Left lung (tissue), 4 donors: ENCODE measurements at regions not wholly inside any gene's neighbourhood (a gene's known extent, or its start where the extent isn't known, plus 50 kb on each side); places are given as distances from the start of the nearest gene placed in this dataset.

ENCODE experiments used
- ATAC-seq: fragments of 200-7000 bp; cut with Tn5 transposase; one replicate; pipeline ENCODE4 v1.9.1; 2020; ENCODE audit warnings: moderate library complexity
- DNase-seq, 4 donors: peaks; one replicate each; pipeline ENCODE4 v3.0.0-alpha.2; 2013 to 2020
- H3K27ac ChIP-seq, 2 donors: fragments of 200-600 bp; sonication (generic) in 1 of 2; one replicate each; pipeline versions ENCODE4 v1.5.0 to v1.8.0; 2020 to 2021
- H3K27me3 ChIP-seq, 2 donors: fragments of 200-600 bp; sonication (generic) in 1 of 2; one replicate each; pipeline versions ENCODE4 v1.5.0 to v1.8.0; 2020 to 2021
- H3K36me3 ChIP-seq, 2 donors: fragments of 200-600 bp; sonication (generic) in 1 of 2; one replicate each; pipeline versions ENCODE4 v1.5.0 to v1.8.0; 2020 to 2021
- H3K4me1 ChIP-seq, 2 donors: fragments of 200-600 bp; one replicate each; pipeline ENCODE4 v1.8.0; 2021
- H3K4me3 ChIP-seq, 2 donors: fragments of 200-600 bp; sonication (generic) in 1 of 2; one replicate each; pipeline versions ENCODE4 v1.5.0 to v1.8.0; 2020 to 2021; ENCODE audit warnings: mild to moderate bottlenecking in 1 of 2
- H3K9me3 ChIP-seq, 2 donors: fragments of 200-600 bp; sonication (generic) in 1 of 2; one replicate each; pipeline versions ENCODE4 v1.5.0 to v1.8.0; 2020 to 2021
- intact Hi-C, 2 donors: fragments of 100-400 bp; cut with DNase I; formaldehyde crosslinking; loops; one replicate each; pipeline versions ENCODE4 v1.11.2 to v1.14.2; 2022
- TF ChIP-seq, protein P1 (sequence below), 2 donors: fragments of 200-600 bp; sonication (generic) in 1 of 2; IDR thresholded peaks; one replicate each; pipeline versions ENCODE4 v1.5.0 to v1.8.0; 2021; ENCODE audit warnings: antibody characterized with exemption in 2 of 2
- donor health status: DM: no; HTN: yes; CAD: no.
- donor health status: DM: no; HTN: no; CAD: no.

DNA sequence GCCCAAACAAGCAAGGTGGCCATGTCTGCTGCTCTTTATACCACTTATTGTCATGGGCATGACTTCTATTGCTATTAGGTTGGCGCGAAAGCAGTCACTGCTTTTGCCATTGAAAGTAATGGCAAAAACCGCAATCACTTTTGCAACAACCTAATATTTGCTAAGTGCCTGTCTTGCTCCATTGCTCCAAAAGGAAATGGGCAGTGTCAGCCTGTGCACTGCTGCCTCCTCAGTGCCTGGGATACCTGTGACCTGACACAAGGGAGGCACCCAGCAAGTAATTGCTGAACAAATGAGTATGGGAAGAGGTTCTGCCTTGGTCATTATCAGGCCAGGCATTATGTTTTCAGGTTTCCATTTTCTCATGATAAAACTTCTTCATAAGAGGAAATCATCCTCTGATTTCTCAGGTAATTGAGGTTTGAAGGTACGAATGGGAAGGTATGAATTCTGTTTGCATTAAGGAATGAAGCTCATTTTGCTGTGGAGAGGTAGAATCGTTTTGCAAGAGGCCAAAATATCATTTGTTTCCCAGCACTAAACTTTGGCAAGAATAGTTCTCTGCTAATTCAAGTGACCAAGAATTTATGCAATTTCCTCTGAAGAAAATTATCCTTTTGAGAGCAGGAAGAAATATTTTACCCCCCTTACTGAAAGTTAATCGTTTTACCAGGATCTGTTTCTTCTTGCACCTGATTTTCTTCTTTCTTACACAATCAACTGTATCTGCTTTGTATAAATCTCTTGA, 128.4 kb upstream of the SPRY2 start:
- Histone ChIP-seq H3K4me3 (no peak overlapping the region), H3K4me1 (peaks cover 14 to 29% of the 10 kb centered on the region in 2 donors), H3K36me3 (no peaks in the 10 kb centered on the region), H3K9me3 (no peaks in the 10 kb centered on the region), H3K27me3 (no peaks in the 10 kb centered on the region), H3K27ac (peak overlapping the region; percentile 16 to 68)
- DNase-seq: no peak
- intact Hi-C loops: no loop called here
- TF ChIP-seq, protein P1, sequence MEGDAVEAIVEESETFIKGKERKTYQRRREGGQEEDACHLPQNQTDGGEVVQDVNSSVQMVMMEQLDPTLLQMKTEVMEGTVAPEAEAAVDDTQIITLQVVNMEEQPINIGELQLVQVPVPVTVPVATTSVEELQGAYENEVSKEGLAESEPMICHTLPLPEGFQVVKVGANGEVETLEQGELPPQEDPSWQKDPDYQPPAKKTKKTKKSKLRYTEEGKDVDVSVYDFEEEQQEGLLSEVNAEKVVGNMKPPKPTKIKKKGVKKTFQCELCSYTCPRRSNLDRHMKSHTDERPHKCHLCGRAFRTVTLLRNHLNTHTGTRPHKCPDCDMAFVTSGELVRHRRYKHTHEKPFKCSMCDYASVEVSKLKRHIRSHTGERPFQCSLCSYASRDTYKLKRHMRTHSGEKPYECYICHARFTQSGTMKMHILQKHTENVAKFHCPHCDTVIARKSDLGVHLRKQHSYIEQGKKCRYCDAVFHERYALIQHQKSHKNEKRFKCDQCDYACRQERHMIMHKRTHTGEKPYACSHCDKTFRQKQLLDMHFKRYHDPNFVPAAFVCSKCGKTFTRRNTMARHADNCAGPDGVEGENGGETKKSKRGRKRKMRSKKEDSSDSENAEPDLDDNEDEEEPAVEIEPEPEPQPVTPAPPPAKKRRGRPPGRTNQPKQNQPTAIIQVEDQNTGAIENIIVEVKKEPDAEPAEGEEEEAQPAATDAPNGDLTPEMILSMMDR (IDR thresholded peaks at IDR 0.05): no peak
- peak; percentile 27 for ATAC-seq

DNA sequence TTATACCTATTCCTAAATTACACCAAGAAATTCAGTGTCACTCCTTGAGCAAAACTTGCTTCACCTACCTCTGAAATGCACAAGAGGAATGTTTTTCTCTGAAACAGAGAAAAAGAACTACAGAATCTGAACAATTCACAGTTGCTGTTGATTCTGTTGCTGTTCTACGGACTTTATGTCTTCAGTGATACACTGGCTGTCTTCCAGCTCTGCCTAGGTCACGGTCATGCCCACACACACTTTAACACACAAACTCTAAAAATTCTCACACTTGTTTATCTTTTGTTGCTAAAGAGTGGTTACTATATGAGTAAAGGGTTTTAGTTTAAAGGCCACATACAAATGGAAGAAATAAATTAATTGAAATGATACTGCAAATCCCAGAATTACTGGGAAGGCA, 124.4 kb upstream of the SPRY2 start:
- Histone ChIP-seq H3K27me3 (no peaks in the 10 kb centered on the region), H3K36me3 (no peaks in the 10 kb centered on the region), H3K27ac (no peak overlapping the region), H3K4me1 (peaks cover 11 to 26% of the 10 kb centered on the region in 2 donors), H3K9me3 (no peaks in the 10 kb centered on the region), H3K4me3 (no peak overlapping the region)
- DNase-seq (no peak), ATAC-seq (no peak)
- intact Hi-C loops: no loop called here
- TF ChIP-seq, protein P1 (IDR thresholded peaks at IDR 0.05): no peak

DNA sequence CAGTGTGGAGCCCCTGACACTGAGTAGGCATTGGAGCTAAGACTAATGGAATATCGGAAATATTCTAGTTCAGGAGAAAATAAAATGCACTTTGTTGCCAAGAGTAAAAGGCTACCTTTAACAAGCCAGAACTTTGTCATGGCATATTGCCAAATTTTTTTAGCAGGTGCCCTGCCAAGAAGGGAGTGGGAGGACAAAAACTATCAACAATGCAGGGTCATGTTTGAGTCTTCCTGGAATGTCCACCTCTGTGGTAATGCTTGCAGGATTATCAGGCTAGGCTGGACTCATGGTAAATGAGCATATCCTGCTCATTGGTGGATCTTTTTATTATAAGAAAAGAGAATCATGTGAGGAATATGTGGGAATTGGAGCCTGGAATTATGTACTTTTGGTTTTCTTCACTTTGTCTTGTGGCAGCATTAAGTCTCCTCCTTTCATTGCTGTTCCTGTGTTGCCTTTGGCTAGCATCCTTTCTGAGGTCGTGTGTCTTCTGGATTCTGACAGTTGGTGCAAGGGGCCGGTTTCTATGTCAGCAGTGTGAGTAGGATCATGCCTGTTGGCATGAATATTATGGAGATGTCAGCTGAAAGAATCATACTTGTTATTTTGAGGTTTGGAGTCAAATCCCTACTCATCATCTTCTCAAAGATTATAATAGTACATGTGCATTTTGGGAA, 122.9 kb upstream of the SPRY2 start:
- H3K4me1 ChIP-seq: peaks cover 0 to 14% of the 10 kb centered on the region in 2 donors
- no peaks in the 10 kb centered on the region for H3K27me3 ChIP-seq
- H3K27ac ChIP-seq: no peak overlapping the region
- no peaks in the 10 kb centered on the region for H3K9me3 ChIP-seq
- DNase-seq (no peak), ATAC-seq (no peak)
- TF ChIP-seq, protein P1 (IDR thresholded peaks at IDR 0.05): no peak
- no peak overlapping the region for H3K4me3 ChIP-seq
- no peaks in the 10 kb centered on the region for H3K36me3 ChIP-seq
- intact Hi-C loops: no loop called here

DNA sequence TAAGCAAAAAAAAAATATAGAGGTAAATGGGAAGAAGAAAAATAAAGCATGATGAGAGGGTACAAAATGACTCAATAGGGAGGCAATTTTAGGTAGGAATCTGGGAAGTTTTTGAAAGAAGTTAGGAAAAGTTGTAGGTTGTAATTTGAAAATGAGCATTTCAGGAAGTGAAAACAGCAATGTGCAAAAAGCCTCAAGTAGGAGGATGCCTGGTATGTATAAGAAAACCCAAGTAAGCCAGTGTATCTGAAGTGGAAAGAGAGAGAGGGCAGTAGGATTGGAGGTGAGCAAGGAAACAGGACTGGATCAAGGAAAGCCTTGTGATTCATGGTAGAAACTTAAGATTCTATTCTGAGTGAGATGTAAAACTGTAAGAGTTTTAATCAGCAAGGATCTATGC, 121.6 kb upstream of the SPRY2 start:
- H3K27me3 ChIP-seq: no peaks in the 10 kb centered on the region
- TF ChIP-seq, protein P1 (IDR thresholded peaks at IDR 0.05): no peak
- DNase-seq (no peak), ATAC-seq (no peak)
- H3K9me3 ChIP-seq: no peaks in the 10 kb centered on the region
- H3K4me3 ChIP-seq: no peak overlapping the region
- intact Hi-C loops: no loop called here
- H3K27ac ChIP-seq: no peak overlapping the region
- H3K36me3 ChIP-seq: no peaks in the 10 kb centered on the region
- H3K4me1 ChIP-seq: peaks cover 0 to 16% of the 10 kb centered on the region in 2 donors

DNA sequence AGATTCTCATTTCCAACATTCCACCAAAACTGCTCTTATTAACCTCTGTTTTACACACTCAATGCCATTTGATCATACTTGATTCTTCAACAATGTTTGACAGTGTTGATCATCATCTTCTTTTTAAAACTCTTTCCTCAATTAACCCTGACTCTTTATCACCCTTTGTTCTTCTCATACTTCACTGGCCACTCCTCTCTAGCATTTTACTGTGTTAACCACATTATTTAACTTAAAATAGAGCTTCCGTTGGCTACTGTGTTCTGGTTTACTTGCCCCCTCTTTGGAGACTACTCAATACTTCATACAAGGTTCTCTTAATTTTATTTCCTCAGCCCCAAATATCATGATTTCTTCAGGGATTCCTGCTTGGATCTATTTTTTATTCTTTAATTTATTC, 121.1 kb upstream of the SPRY2 start:
- Histone ChIP-seq H3K9me3 (no peaks in the 10 kb centered on the region), H3K27me3 (no peaks in the 10 kb centered on the region), H3K36me3 (no peaks in the 10 kb centered on the region), H3K4me1 (peaks cover 0 to 16% of the 10 kb centered on the region in 2 donors), H3K27ac (no peak overlapping the region), H3K4me3 (no peak overlapping the region)
- TF ChIP-seq, protein P1 (IDR thresholded peaks at IDR 0.05): no peak
- intact Hi-C loops: no loop called here
- DNase-seq (no peak), ATAC-seq (no peak)
